Prostate gland (tissue), 2 donors: ENCODE measurements at regions not wholly inside any gene's neighbourhood (a gene's known extent, or its start where the extent isn't known, plus 50 kb on each side); places are given as distances from the start of the nearest gene placed in this dataset.

ENCODE experiments used
- DNase-seq: peaks from one replicate; pipeline ENCODE4 v3.0.0-alpha.2; 2019; ENCODE audit warnings: low spot score
- H3K27ac ChIP-seq, 2 donors: fragments of 200-600 bp; sonication (generic); 2 replicates each; pipeline ENCODE4 v1.5.1; 2017 to 2019
- H3K27me3 ChIP-seq: fragments of 200-600 bp; sonication (generic); replicated peaks from 2 replicates; pipeline ENCODE4 v1.5.1; 2019; ENCODE audit not compliant: insufficient read depth
- H3K36me3 ChIP-seq, 2 donors: fragments of 200-600 bp; sonication (generic); 1 replicate in 1 of 2; 2 replicates in 1 of 2; pipeline versions ENCODE4 v1.5.1 to v1.8.1; 2017 to 2019
- H3K4me1 ChIP-seq: fragments of 200-600 bp; sonication (generic); replicated peaks from 2 replicates; pipeline ENCODE4 v1.5.1; 2019
- H3K4me3 ChIP-seq, 2 donors: fragments of 200-600 bp; sonication (generic); 2 replicates each; pipeline ENCODE4 v1.5.1; 2017 to 2019
- H3K9me3 ChIP-seq: fragments of 200-600 bp; sonication (generic); 2 replicates; pipeline ENCODE4 v1.5.1; 2017
- CTCF ChIP-seq, 4 experiments: fragments of 200-600 bp in 2 of 4; fragments of 450-650 bp in 2 of 4; sonication (generic) in 2 of 4; IDR thresholded peaks; 1 replicate in 3 of 4; 2 replicates in 1 of 4; pipeline ENCODE4 v1.5.1; 2016 to 2019; ENCODE audit warnings: antibody characterized with exemption in 4 of 4, mild to moderate bottlenecking in 2 of 4, moderate library complexity in 2 of 4
- POLR2A ChIP-seq: fragments of 450-650 bp; IDR thresholded peaks from one replicate; pipeline ENCODE4 v1.6.1; 2016; ENCODE audit warnings: antibody characterized with exemption, mild to moderate bottlenecking
- POLR2AphosphoS5 ChIP-seq: sonication (generic); formaldehyde crosslinking; IDR thresholded peaks from one replicate; pipeline ENCODE4 v1.6.1; 2017; ENCODE audit warnings: antibody characterized with exemption
- WGBS: methylation state at CpG from one replicate; pipeline ENCODE4 v1.1.5; 2018; 5-methylcytosine and 5-hydroxymethylcytosine counted together
- intact Hi-C: fragments of 100-400 bp; cut with DNase I; formaldehyde crosslinking; loops from one replicate; pipeline ENCODE4 v1.14.2; 2022

- no peaks in the 10 kb centered on the region for H3K27me3 ChIP-seq
- intact Hi-C loops = no loop called here
- TF ChIP-seq CTCF (IDR thresholded peaks at IDR 0.05) (no peak), POLR2AphosphoS5 (no peak), POLR2A (no peak)
Measured at GRCh38 chr13:109593230-109593629, 193.2 kb downstream of the IRS2 start.

GRCh38 chr13:109592770-109593169, 193.6 kb downstream of the IRS2 start:
- no peak for DNase-seq
- no peaks in the 10 kb centered on the region for H3K4me1 ChIP-seq
- no peaks in the 10 kb centered on the region for H3K27me3 ChIP-seq
- TF ChIP-seq CTCF (IDR thresholded peaks at IDR 0.05) = no peak
- TF ChIP-seq POLR2AphosphoS5 = no peak
- TF ChIP-seq POLR2A = no peak
- intact Hi-C loops = no loop called here
- no peaks in the 10 kb centered on the region for H3K36me3 ChIP-seq
- H3K27ac ChIP-seq = no peak overlapping the region
- no peaks in the 10 kb centered on the region for H3K9me3 ChIP-seq
- 54% methylated on average over 4 of the region's 4 CpGs for WGBS
- H3K4me3 ChIP-seq = no peak overlapping the region

More at GRCh38 chr13:109593230-109593629, 193.2 kb downstream of the IRS2 start:
- Histone ChIP-seq H3K27ac (no peak overlapping the region), H3K9me3 (no peaks in the 10 kb centered on the region), H3K4me3 (no peak overlapping the region), H3K36me3 (no peaks in the 10 kb centered on the region), H3K4me1 (no peaks in the 10 kb centered on the region)
- WGBS = 54% methylated on average over 3 of the region's 3 CpGs
- no peak for DNase-seq

- H3K4me1 ChIP-seq = no peaks in the 10 kb centered on the region
- no peak overlapping the region for H3K27ac ChIP-seq
- H3K4me3 ChIP-seq = no peak overlapping the region
- H3K36me3 ChIP-seq = no peaks in the 10 kb centered on the region
- no peaks in the 10 kb centered on the region for H3K9me3 ChIP-seq
- TF ChIP-seq POLR2A = no peak
- no peak for TF ChIP-seq CTCF (IDR thresholded peaks at IDR 0.05)
- TF ChIP-seq POLR2AphosphoS5 = no peak
- no peak for DNase-seq
- no peaks in the 10 kb centered on the region for H3K27me3 ChIP-seq
- intact Hi-C loops = no loop called here
Measured at GRCh38 chr13:109587689-109588088, 198.7 kb downstream of the IRS2 start.

DNA sequence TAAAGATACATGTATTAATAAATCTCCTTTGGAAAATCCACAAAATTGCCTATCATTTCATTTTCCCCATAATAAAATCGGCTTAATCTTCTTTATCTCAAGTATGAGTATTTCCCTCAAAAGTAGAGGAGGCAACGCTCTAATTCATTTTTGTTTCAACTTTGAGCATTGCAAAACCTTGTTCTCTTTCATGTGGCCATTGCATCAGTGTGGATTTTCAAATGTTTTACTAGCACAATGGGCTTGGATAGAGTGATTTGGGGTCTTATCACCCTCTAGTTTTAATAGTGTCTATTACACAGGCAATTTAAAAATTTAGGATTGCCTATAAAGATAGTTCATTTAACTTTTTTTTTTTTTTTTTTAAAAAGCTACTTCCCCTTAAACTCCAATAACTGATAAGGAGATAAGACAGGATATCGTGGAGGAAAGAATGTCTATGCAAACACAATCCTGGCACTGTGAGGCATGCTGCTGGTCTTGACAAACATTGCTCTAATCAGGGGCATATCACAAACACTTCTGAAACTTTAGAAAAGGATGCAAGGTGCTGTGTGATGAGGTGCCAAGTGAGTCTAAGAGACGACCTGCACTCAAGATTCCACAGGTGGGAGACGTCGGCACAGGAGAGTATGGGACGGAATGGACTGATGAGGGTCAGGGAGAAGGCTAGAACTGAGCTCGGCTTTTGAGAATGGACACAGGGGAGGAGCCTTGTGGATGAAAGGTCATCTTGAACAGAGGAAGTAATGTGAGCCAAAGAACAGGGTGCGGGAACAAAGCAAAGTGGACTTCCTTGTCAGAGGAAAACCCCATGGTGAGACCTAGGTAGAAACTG, 199.7 kb downstream of the IRS2 start:
- no peak for TF ChIP-seq POLR2A
- TF ChIP-seq POLR2AphosphoS5 = no peak
- no peak for TF ChIP-seq CTCF (IDR thresholded peaks at IDR 0.05)
- Histone ChIP-seq H3K36me3 (no peaks in the 10 kb centered on the region), H3K27me3 (no peaks in the 10 kb centered on the region), H3K27ac (no peak overlapping the region), H3K4me1 (no peaks in the 10 kb centered on the region), H3K9me3 (no peaks in the 10 kb centered on the region), H3K4me3 (no peak overlapping the region)
- 47% methylated on average over 9 of the region's 9 CpGs for WGBS
- DNase-seq = no peak
- intact Hi-C loops = no loop called here

GRCh38 chr13:109584844-109585361, 201.5 kb downstream of the IRS2 start:
- no peaks in the 10 kb centered on the region for H3K4me1 ChIP-seq
- 37% methylated on average over 5 of the region's 5 CpGs for WGBS
- no peaks in the 10 kb centered on the region for H3K9me3 ChIP-seq
- no peaks in the 10 kb centered on the region for H3K27me3 ChIP-seq
- no peaks in the 10 kb centered on the region for H3K36me3 ChIP-seq
- TF ChIP-seq POLR2A (no peak), POLR2AphosphoS5 (no peak), CTCF (IDR thresholded peaks at IDR 0.05) (no peak)
- no peak overlapping the region for H3K4me3 ChIP-seq
- no peak overlapping the region for H3K27ac ChIP-seq
- intact Hi-C loops = no loop called here
- no peak for DNase-seq
